Putamen (tissue), 1 donor: ENCODE measurements at regions not wholly inside any gene's neighbourhood (a gene's known extent, or its start where the extent isn't known, plus 50 kb on each side); places are given as distances from the start of the nearest gene placed in this dataset.

Experiments used
- DNase-seq: peaks from one replicate; pipeline ENCODE4 v3.0.0-alpha.2; 2016; ENCODE audit warnings: low spot score

- DNase-seq, result no peak
Observed at GRCh38 chr10:109200646-109201045, 722.7 kb downstream of the XPNPEP1 start.

- no peak for DNase-seq
Observed at GRCh38 chr10:109191823-109192222, 731.5 kb downstream of the XPNPEP1 start.

GRCh38 chr10:109191341-109191740, 732.0 kb downstream of the XPNPEP1 start:
- DNase-seq, result no peak

GRCh38 chr10:109187677-109188076, 735.6 kb downstream of the XPNPEP1 start:
- DNase-seq, result no peak

GRCh38 chr10:109183366-109183765, 739.9 kb downstream of the XPNPEP1 start:
- DNase-seq, result no peak

- DNase-seq, result no peak
Observed at GRCh38 chr10:109178591-109178990, 744.7 kb downstream of the XPNPEP1 start.

GRCh38 chr10:109174526-109174925, 748.8 kb downstream of the XPNPEP1 start:
- DNase-seq, result no peak

GRCh38 chr10:109173937-109174336, 749.4 kb downstream of the XPNPEP1 start:
- no peak for DNase-seq

- no peak for DNase-seq
Observed at GRCh38 chr10:109173121-109173520, 750.2 kb downstream of the XPNPEP1 start.

- no peak for DNase-seq
Observed at GRCh38 chr10:109166935-109167334, 756.4 kb downstream of the XPNPEP1 start.

- no peak for DNase-seq
Observed at GRCh38 chr10:109159351-109159750, 764.0 kb downstream of the XPNPEP1 start.

- no peak for DNase-seq
Observed at GRCh38 chr10:109156396-109156795, 766.9 kb downstream of the XPNPEP1 start.

GRCh38 chr10:109149666-109150350, 773.5 kb downstream of the XPNPEP1 start:
- no peak for DNase-seq

GRCh38 chr10:109127363-109127762, 795.9 kb downstream of the XPNPEP1 start:
- DNase-seq, result no peak

- DNase-seq, result no peak
Observed at GRCh38 chr10:109126541-109126940, 796.8 kb downstream of the XPNPEP1 start.

GRCh38 chr10:109126016-109126415, 797.3 kb downstream of the XPNPEP1 start:
- no peak for DNase-seq

- no peak for DNase-seq
Observed at GRCh38 chr10:109115179-109115578, 808.1 kb downstream of the XPNPEP1 start.

- no peak for DNase-seq
Observed at GRCh38 chr10:109114579-109114978, 808.7 kb downstream of the XPNPEP1 start.

- no peak for DNase-seq
Observed at GRCh38 chr10:109106604-109107003, 816.7 kb downstream of the XPNPEP1 start.

GRCh38 chr10:109105725-109106124, 817.6 kb downstream of the XPNPEP1 start:
- DNase-seq, result no peak

- DNase-seq, result no peak
Observed at GRCh38 chr10:109104806-109105205, 818.5 kb downstream of the XPNPEP1 start.

- DNase-seq, result no peak
Observed at GRCh38 chr10:109103278-109103677, 820.0 kb downstream of the XPNPEP1 start.

- DNase-seq, result no peak
Observed at GRCh38 chr10:109089779-109090178, 833.5 kb downstream of the XPNPEP1 start.

- no peak for DNase-seq
Observed at GRCh38 chr10:109071539-109071938, 851.8 kb downstream of the XPNPEP1 start.
